HEK293T (cell line): ENCODE measurements at regions not wholly inside any gene's neighbourhood (a gene's known extent, or its start where the extent isn't known, plus 50 kb on each side); places are given as distances from the start of the nearest gene placed in this dataset.

Source experiments
- BHLHE40 ChIP-seq: fragments of 450-650 bp; IDR thresholded peaks from 2 replicates; pipeline ENCODE4 v1.6.1; 2016; ENCODE audit warnings: mild to moderate bottlenecking, moderate library complexity, borderline replicate concordance
- FOXM1 ChIP-seq: fragments of 450-650 bp; IDR thresholded peaks from 2 replicates; pipeline ENCODE4 v1.6.1; 2017; ENCODE audit warnings: mild to moderate bottlenecking, borderline replicate concordance
- LEF1 ChIP-seq: fragments of 450-650 bp; IDR thresholded peaks from 2 replicates; pipeline ENCODE4 v1.6.1; 2017; ENCODE audit warnings: mild to moderate bottlenecking, borderline replicate concordance
- SP1 ChIP-seq: fragments of 450-650 bp; IDR thresholded peaks from 2 replicates; pipeline ENCODE4 v1.6.1; 2017
- SUZ12 ChIP-seq: fragments of 450-650 bp; IDR thresholded peaks from 2 replicates; pipeline ENCODE4 v1.6.1; 2016; ENCODE audit warnings: mild to moderate bottlenecking
- TF ChIP-seq, protein P1 (sequence below): fragments of 450-650 bp; IDR thresholded peaks from 2 replicates; pipeline ENCODE4 v1.6.1; 2016

DNA sequence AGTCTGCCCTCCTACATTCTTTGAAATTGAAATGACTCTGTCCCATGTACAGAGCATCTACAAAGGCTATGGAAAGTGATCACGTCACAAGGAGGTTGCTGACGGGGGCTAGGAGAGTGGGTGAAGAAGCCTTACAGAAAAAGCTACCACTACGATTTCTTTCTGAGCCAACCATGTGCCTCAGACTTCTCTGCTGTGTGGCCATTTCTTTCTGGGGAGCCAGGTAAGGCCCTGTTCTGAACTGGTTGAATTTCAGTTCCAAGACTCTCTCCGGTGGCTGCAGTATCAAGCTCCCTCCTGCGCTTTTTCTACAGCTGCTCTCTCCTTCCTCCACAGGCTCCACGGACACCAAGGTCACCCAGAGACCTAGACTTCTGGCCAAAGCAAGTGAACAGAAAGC is 112.5 kb upstream of the PRSS1 start:
- TF ChIP-seq FOXM1: no peak
- no peak for TF ChIP-seq BHLHE40
- no peak for TF ChIP-seq SP1
- TF ChIP-seq LEF1: no peak
- TF ChIP-seq, protein P1, sequence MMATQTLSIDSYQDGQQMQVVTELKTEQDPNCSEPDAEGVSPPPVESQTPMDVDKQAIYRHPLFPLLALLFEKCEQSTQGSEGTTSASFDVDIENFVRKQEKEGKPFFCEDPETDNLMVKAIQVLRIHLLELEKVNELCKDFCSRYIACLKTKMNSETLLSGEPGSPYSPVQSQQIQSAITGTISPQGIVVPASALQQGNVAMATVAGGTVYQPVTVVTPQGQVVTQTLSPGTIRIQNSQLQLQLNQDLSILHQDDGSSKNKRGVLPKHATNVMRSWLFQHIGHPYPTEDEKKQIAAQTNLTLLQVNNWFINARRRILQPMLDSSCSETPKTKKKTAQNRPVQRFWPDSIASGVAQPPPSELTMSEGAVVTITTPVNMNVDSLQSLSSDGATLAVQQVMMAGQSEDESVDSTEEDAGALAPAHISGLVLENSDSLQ: no peak
- TF ChIP-seq SUZ12: no peak
